CD4-positive, alpha-beta T cell treated with Interleukin-1 beta for 1 hour (primary cell): ENCODE measurements at regions not wholly inside any gene's neighbourhood (a gene's known extent, or its start where the extent isn't known, plus 50 kb on each side); places are given as distances from the start of the nearest gene placed in this dataset.
"Not testable (repeated sequence)": the region's sequence is repeated elsewhere in the genome, so short reads cannot be mapped to it uniquely, and the experiment has no call there.

Experiments
- DNase-seq, 2 donors: peaks; one replicate each; pipeline ENCODE4 v3.0.0-alpha.2; 2020 to 2022

DNA sequence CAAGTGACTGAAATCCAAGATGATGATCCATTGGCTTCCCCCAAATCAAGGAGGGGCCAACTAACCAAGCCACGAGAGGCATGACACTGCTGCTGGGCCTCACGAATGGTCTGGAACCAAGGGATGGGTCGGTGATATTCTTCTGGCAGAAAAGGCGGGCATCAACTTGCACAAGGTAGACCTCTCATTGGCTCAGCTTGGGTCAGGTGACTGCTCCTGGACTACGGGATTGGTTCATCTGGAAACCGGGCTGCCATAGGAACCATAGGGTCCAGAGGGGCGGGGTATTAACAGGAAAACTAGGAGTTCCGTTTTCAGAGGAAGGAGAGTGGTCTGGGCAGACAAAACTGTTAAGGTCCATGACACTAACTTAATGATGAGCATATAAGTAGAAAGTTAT, 100.9 kb downstream of the TFAP2C start:
- no peak for DNase-seq

DNA sequence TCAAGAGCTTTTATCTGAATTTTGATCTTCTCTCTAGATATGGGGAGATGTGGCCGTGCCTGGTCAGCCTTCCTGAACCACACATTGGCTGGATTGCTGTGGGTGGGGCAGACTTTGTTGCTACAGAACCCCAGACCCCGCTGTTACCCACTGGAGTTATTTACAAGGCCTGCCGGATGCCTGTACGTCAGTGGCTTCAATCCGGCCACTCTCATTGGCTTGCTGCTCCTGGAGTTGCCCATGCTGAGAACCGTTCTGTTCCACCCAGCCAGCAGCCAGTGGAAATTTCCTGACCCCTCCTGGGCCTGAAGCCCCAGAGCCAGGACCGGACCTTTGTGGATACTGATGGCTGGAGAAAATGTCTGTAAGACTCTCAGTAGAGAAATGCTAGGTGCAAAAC, 101.9 kb downstream of the TFAP2C start:
- no peak for DNase-seq

DNA sequence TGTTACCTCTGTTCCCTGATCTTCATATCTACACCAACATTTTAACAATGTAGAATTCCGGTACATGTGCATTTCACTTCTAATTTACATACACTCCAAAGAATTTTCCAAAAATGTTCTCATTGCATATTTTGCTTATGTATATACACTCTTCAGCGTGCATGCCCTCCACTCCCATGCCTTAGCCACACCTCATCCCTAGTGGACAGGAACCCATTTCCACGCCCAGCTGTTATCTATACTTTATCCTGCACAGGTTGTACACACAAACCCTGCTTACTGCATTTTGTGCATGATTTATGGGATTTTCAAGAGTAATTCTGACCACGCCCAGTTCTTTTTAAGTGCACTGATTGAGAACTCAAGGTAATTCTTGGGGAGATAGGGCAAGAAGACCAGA, 102.4 kb downstream of the TFAP2C start:
- DNase-seq = no peak

DNA sequence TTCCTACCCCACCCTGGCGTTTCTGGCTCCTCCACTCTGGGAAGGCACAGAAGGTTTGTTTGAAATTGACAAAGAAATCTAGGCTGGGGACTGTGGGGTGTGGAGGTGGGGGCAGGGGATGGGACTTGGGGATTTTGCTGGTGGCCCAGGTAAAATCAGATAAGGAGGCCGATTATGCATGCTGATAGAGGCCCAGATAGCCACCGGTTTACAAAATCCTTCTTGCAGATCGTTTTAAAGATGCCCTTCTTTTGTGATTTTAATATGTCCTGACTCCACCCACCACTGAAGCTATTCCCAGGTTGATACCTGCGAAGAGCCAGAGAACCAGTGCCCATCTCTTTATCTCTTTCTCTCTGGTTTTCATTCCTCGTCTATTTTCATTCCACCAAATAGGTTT, 104.9 kb downstream of the TFAP2C start:
- no peak for DNase-seq

DNA sequence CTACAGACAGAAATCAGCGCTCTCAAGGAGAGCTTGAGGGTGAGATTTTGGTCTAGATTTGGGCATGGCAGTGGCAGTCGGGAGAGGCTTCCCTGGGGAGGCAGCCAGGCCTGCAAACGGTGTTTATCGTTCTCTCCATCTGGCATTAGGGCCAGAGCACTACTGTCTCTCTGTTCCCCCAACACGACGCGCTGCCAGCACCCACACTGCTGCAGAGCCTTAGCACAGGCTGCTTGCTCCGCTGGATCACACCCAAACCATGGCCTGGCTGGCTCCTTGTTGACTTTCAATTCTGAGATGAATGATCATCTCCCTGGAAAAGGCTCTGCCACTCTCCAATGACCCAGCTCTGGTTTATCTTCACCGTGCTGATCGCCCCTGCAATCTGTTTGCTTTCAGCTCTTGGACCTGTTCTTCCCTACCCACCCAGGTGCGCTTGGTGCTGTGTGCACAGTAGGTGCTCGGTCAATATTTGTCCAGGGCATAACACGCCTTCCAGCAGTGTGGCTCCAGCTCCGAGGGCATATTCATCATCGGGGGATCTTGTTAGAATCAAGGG, 106.1 kb downstream of the TFAP2C start:
- DNase-seq = no peak

DNA sequence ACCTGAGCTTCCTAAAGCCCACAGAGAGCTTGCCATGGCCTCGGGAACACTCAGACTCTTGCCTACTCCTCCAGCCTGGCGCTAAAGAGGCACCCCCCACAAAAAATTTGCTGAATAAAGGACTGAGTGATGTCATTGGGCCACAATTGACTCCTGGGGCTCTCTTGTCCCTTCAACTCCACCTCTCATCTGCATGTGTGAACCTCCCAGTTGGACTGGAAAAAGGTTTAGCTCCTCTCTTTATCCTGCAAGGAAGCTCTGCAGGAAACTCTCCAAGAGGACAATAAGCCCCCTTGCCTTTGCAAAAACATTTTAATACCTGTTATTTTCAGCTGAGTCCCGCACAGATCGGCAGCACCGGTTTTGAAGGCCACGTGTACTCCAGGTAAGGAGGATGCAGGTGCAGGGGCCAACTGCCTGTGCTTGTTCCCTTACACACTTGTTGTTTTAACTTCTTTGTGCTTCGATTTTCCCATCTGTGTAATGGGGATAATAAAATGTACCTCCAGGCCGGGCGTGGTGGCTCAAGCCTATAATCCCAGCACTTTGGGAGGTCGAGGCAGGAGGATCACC, 107.3 kb downstream of the TFAP2C start:
- DNase-seq = no peak

DNA sequence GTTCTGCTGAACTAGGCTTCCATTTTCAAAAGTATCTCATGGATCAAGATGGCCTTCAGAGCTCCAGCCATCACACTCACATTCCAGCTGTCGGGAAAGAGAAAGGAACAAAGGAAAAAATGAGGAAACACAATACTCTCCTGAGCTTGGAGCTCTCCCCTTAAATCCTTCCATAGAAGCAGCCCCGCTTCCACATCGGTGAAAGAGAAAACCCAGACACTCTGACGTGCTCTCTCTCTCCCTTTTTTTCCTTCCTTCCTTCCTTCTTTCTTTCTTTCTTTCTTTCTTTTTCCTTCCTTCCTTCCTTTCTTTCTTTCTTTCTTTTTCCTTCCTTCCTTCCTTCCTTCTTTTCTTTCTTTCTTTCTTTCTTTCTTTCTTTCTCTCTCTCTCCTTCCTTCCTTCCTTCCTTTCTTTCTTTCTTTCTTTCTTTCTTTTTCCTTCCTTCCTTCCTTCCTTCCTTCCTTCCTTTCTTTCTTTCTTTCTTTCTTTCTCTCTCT, 115.3 kb downstream of the TFAP2C start:
- DNase-seq = not testable (repeated sequence)

DNA sequence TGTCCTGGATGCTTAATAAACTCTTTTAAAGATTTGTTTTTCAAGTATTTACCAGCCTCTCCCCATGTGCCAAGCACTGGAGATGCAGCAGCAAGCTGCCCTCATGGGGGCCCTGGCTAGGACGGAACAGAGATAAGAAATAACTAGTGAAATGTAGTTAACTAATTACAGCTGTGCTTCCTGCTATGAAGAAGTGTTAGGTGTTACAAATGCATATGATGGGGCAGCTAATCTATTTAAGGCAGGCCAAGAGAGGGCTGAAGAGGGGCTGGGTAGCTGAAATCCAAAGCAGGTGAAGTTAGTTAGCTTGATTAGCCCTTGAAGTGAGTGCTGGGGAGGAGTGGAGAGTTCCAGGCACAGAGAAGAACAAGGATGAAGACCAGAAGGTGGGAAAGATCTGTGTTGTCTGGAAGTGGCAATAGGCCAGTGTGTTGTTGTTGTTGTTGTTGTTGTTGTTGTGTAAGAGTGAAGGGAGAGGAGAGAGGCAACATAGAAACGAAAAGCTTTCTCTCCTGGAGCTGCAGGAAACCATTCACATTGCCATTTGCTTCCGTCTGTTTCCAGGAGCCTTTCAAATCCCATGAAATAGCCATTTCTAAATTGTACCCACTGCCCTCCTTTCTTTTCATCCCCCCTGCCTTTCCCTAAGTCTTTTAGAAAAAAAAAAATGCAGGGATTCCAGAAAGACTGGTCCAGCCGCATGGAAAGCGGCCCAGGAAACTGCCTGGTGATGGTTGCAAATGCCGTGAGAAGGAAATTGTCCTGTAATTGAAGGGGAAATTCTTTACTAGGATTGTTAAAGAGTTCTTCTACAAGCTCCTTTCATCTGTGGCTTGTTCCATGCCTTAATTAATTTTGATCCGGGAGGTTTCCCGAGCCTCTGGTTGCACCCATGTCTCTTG, 119.6 kb downstream of the TFAP2C start:
- no peak for DNase-seq

DNA sequence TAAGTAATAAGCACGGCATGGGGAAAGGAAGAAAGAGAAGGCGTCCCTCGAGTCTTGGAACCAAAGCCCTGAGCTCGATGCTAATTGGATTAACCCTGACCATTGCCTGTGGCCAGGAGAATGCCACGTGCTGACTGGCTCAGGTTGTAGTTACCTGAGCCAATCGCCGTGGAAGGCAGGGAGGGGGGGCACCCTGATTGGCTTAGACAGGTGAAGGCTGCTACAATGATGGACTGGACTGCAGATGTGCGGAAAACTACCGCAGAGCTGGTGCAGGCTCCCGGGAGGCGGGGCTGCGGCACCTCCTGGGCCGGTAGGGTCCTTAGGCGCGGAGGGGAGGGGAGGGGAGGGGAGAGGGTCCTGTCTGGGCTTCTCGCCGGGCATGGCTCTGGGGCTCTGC, 121.3 kb downstream of the TFAP2C start:
- DNase-seq = no peak

DNA sequence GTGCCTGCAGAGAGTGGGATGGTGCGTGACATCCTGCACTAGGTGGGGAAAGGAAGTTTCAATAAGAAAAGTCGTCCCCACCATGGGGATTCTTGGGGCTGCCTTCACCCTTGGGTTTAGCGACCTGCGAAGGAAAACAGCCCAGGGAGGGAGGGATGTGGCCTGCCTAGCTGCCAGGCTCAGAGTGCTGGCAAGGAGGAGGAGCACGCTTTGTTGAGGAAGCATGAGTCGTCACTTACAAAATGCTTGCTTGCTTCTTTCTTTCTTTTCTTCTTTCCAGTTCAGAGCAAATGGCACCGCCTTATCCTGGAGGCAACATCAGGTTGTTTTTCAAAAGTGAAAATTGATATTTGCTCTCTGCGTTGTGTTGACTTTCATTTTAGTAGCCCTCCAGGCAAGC, 123.2 kb downstream of the TFAP2C start:
- no peak for DNase-seq

DNA sequence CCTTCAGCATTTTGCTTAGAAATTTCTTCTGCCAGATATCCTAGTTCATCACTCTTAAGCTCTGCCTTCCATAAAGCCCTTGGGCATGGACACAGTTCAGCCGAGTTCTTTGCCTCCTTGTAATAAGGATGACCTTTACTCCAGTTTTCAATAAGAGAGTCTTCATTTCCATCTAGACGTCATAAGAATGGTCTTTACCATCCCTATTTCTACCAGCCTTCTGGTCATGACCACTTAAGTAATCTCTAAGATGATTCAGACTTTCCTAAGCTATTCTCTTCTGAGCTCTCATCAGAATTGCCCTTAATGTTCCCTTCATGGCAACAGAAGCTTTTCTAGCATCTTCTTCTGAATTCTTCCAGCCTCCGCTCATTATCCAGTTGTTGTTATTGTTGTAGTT, 126.1 kb downstream of the TFAP2C start:
- no peak for DNase-seq

DNA sequence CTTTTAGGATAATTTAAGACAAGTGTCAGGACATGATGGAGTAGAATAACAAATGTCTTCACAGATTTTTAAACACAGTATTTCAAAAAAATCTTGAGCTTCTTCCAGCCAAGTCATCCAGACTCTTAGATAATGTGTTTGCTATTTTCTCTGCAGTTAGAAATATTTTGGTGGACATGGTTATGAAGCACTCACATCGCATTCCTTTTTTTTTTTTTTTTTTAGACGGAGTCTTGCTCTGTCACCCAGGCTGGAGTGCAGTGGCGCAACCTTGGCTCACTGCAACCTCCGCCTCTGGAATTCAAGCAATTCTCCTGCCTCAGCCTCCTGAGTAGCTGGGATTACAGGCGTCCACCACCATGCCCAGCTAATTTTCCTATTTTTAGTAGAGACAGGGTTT, 127.6 kb downstream of the TFAP2C start:
- DNase-seq = not testable (repeated sequence)

DNA sequence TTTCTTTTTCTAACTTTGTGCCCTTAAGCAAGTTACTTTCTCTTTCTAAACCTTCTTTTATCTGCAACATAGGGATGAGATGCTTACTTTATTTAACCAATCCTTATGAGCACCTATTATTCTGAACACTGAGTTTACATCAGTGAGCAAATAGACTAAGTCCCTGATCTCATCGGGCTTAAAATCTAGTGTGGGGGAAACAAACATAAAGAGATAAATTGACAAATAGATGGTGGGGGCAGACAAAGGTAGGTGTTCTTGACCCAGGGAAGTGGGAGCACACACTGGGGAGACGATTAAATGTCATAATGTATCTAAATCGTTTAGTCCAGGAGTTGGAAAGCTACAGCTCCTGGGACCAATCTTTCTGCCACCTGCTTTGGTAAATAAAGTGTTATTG, 129.6 kb downstream of the TFAP2C start:
- no peak for DNase-seq

DNA sequence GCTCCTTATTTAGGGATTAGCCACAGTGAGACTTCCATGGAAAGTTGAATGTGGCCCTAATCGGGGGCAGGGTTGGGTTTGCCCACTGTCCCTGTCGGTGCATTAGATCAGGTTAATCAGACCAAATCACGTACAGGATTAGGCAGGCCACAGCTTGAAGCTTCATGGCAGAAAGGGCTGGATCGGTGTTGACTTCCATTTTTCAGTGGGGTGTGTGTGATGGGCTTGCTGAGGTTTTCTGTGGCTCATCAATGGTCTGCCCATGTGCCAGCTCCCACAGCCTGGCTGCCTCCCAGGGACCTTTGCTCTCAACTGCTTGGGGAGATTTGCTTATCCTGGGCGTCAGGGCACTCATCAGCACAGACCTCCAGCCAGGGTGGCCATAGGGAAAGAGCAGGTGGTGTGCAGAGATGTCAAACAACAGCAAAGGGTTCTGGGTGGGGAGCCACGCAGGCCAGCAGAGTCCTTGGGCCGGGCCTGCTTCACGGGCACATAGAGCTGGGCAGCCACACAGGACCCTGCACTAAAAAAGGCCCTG, 130.7 kb downstream of the TFAP2C start:
- no peak for DNase-seq

DNA sequence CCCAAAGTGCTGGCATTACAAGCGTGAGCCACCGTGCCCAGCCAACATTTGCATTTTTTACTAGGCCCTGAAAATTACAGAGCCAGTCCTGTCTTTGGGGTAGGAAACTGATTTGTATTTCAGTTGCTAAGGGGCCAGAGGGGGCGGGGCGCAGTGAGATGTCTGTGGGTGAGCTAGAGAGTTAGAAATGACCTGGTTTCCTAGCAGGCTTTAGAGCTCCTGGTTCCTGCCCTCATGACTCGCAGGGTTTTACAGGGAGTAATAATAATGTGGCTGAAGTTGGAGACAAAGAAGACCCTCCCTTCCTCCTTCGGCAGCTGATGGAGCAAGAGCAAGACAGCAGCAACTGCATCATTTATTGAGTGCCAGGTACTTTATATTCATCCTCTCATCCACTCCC, 131.5 kb downstream of the TFAP2C start:
- DNase-seq = no peak

DNA sequence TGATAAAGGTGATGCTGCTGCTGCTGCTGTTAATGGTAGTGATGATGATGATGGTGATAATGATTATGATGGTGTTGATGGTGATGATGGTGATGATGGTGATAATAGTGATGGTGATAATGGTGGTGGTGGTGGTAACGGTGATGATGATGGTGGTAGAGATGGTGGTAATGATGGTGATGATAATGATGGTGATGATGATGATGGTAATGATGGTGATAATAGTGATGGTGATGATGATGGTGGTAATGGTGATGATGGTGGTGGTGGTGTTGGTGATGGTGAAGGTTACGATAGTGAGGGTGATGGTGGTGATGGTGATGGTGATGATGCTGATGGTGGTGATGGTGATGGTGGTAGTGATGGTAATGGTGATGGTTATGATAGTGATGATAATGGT, 132.3 kb downstream of the TFAP2C start:
- no peak for DNase-seq

DNA sequence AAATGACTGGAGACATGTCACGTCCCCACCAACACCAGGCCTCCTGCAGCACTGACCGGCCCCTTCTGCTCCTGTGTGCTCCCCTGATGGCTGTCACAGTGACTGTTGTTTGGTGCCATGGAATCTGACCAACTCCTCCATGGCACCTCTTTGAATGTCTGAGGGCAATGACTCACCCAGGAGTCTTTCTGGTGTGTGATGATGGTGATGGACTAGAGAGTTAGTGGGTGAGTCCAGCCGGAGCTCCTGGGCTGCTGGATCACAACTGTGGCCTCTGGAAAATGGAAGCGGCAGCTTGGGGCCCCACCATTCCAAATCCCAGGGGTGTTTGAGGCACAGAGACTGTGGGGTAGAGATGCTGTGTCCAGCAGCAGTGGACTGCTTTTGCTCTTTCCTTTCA, 133.3 kb downstream of the TFAP2C start:
- no peak for DNase-seq

DNA sequence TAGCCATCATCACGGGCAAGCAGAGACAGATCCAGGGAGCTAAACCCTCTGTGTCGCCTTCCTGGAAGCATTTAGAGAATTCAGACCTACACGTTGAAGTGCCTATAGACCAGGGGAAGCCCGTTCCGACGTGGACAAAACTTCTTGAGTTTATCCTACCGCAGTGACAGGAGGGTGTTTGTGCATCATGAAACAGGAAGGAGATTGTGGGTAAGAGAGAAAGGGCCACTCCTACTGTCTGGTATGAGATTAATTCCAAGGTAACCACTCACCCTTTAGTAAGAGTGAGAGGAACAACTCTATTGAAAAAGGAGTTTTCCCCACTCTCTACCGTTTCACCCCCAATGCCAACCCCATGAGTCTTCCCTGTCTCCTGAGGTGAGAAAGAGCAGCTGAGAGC, 133.7 kb downstream of the TFAP2C start:
- DNase-seq = no peak

DNA sequence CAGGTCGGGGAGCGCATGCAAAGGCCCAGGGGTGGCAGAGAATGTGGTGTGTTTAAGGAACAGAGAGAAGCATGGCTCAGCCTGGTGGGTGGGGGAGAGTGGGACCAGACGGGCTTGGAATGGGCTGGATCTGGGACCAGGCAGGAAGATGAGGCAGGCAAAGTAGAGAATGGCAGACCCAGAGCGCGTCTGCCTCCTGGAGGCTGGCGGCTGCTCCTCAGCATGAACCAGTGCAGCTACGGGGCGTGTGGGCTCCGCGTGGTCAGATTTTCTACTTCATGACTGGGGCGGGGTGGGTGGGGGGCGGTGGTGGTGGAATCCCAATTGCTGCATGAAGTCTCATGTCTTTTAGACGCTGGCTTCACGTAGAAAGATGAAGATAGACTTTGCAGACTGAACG, 135.6 kb downstream of the TFAP2C start:
- DNase-seq = no peak

DNA sequence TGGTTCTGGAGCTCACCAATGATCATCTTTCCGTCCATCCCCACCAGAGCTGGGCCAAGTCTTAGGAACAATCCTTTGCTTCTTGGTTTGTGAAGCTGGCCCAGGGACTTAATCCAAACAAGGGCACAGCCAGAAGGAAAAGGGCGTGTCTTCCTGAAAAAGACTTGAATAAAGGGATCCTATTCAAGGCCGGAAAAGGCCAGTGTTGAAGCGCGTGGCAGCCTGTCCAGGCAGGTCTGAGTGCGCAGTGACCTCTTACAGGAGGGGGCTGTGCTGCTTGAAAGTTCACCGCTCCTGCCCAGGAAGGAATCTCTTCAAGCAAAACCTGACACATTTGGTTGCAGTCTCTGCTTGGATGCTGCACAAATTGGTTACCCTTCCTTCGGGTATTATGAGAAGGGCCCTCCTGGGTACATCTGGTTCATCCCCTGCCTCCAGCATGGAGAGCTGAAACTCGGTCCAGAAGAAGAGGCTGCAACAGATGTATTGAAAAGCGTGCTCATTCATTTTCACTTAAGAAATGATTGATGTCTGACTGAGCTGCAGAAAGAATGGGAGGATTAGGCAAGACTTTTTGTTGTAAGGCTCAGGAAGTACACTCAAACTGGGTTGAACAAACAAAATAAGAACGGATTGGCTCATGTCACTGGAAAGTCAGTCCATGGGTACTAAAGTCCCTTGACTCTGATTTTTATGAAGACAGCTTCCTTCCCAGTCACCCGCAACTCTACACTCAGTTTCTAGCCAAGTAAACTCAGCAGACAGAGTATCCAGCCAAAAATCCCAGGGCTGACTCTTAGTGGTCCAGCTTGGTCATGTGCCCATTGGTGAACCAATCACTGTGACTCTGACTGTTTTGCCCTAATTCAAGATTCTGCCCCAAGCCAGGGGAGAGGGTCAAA, 136.3 kb downstream of the TFAP2C start:
- DNase-seq = no peak

DNA sequence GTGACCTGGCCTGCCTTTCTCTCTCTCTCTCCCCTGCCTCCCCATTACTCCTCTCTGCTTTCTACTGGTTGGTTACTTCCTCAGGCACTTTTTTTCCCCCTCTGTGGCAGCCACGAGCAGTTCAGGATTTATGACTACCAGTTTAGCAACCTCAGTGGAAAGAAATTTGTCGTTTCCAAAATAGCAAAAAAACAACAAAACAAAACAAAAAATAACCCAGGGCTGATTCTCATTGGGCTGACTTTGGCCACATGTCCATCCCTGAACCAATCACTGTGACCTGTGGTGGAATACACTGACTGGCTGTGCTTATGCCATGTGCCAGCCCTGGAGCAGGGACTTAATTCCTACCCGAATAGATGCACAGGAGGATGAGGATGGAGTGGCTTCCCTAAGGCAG, 137.4 kb downstream of the TFAP2C start:
- DNase-seq = no peak

DNA sequence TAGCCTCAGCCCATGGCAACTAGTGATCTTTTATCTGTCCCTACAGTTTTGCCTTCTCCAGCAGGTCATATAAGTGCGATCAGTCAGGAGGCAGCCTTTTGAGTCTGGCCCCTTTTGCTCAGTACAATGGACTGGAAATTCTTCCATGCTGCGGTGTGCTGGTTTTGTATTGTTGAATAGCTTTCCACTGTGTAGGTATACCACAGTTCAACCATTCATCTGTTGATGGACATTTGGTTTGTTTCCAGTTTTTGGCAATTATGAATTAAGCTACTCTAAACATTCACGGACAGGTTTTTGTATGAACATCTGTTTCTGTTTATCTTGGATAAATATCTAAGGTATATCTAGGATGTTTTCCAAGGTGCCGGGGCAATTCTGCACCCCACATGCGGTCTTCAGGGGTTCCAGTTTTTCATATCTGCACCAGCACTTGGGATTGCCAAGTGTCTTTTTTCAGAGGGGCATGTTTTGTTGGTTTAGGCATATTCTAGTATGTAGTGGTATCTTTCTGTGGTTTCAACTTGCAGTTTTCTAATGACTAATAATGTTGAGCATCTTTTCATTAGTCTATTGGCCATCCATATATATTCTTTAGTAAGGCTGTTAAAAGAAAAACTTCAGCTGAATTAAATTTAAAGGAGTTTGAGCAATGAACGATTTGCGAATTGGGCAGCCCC, 141.0 kb downstream of the TFAP2C start:
- no peak for DNase-seq
